ENCODE measurements at regions not wholly inside any gene's neighbourhood (a gene's known extent, or its start where the extent isn't known, plus 50 kb on each side); places are given as distances from the start of the nearest gene placed in this dataset.

GRCh38 chr20:51195990-51196389, 173.1 kb upstream of the KCNG1 start:
- Histone ChIP-seq H3K4me3 (no peak overlapping the region), H3K4me2 (no peak overlapping the region), H3K4me1 (no peaks in the 10 kb centered on the region), H3K9me3 (peaks cover 9% of the 10 kb centered on the region; the same call in 2 of the 3 replicates), H3K27ac (no peak overlapping the region)
- ChIA-PET CTCF (no interaction called here), POLR2A (no interaction called here)
- 12% methylated on average over 5 of the region's 5 CpGs for WGBS (ENCODE audit: missing lambda C conversion rate)
- DNase-seq (ENCODE audit: low read depth in 1 of 2, low spot score in 1 of 2) (no peak), FAIRE-seq (no peak), ATAC-seq (no peak)
- TF ChIP-seq FOSB (CRISPR knock-in tag; IDR thresholded peaks at IDR 0.05) (no peak), ZNF302 (CRISPR knock-in tag; IDR thresholded peaks at IDR 0.05) (no peak), PHF8 (IDR thresholded peaks at IDR 0.05; ENCODE audit: borderline replicate concordance, low read depth) (no peak), USF2 (IDR thresholded peaks at IDR 0.05) (no peak), POLR2AphosphoS2 (conservative IDR thresholded peaks at IDR 0.05; ENCODE audit: low read length) (no peak)

GRCh38 chr20:51195419-51195901, 172.6 kb upstream of the KCNG1 start:
- Histone ChIP-seq H3K4me2 (no peak overlapping the region), H3K9me3 (peaks cover 9% of the 10 kb centered on the region; the same call in 2 of the 3 replicates), H3K27ac (no peak overlapping the region), H3K4me1 (no peaks in the 10 kb centered on the region), H3K4me3 (no peak overlapping the region)
- FAIRE-seq (no peak), DNase-seq (ENCODE audit: low read depth in 1 of 2, low spot score in 1 of 2) (no peak), ATAC-seq (no peak)
- ChIA-PET CTCF (no interaction called here), POLR2A (no interaction called here)
- TF ChIP-seq HEYL (CRISPR knock-in tag; IDR thresholded peaks at IDR 0.05) (no peak), KDM1A (IDR thresholded peaks at IDR 0.05; ENCODE audit: low read depth) (no peak), ATOH8 (CRISPR knock-in tag; IDR thresholded peaks at IDR 0.05; ENCODE audit: low read depth) (no peak), ESRRA (IDR thresholded peaks at IDR 0.05; ENCODE audit: borderline replicate concordance, low read length) (no peak), RAD21 (conservative IDR thresholded peaks at IDR 0.05 in 1 of 2, IDR thresholded peaks at IDR 0.05 in 1 of 2) (no peak), RARB (CRISPR knock-in tag; IDR thresholded peaks at IDR 0.05) (no peak), NPAS2 (CRISPR knock-in tag; IDR thresholded peaks at IDR 0.05; ENCODE audit: borderline replicate concordance) (no peak), RFX5 (IDR thresholded peaks at IDR 0.05) (no peak), FOSL2 (IDR thresholded peaks at IDR 0.05) (no peak), FOSL2 (CRISPR knock-in tag; IDR thresholded peaks at IDR 0.05) (no peak), BCL3 (IDR thresholded peaks at IDR 0.05) (no peak), RCOR1 (IDR thresholded peaks at IDR 0.05; ENCODE audit: low read depth, low read length) (no peak)
- WGBS (ENCODE audit: missing lambda C conversion rate): 41% methylated on average over 10 of the region's 10 CpGs

- ChIA-PET CTCF (no interaction called here), POLR2A (no interaction called here)
- Histone ChIP-seq H3K4me1 (no peaks in the 10 kb centered on the region), H3K4me3 (no peak overlapping the region), H3K4me2 (no peak overlapping the region), H3K27ac (no peak overlapping the region), H3K9me3 (peaks cover 9% of the 10 kb centered on the region; the same call in 2 of the 3 replicates)
- DNase-seq (ENCODE audit: low read depth in 1 of 2, low spot score in 1 of 2) (no peak), FAIRE-seq (no peak), ATAC-seq (no peak)
- 43% methylated on average over 16 of the region's 16 CpGs for WGBS (ENCODE audit: missing lambda C conversion rate)
- TF ChIP-seq JUN (IDR thresholded peaks at IDR 0.05) (no peak), RAD21 (conservative IDR thresholded peaks at IDR 0.05 in 1 of 2, IDR thresholded peaks at IDR 0.05 in 1 of 2) (no peak), MYC (IDR thresholded peaks at IDR 0.05; ENCODE audit: borderline replicate concordance, low read length) (no peak), CHD4 (IDR thresholded peaks at IDR 0.05; ENCODE audit: borderline replicate concordance) (no peak)
These were observed 170.3 kb upstream of the KCNG1 start for GRCh38 chr20:51193066-51193772.
